ENCODE measurements at regions not wholly inside any gene's neighbourhood (a gene's known extent, or its start where the extent isn't known, plus 50 kb on each side); places are given as distances from the start of the nearest gene placed in this dataset.
"Not testable (repeated sequence)": the region's sequence is repeated elsewhere in the genome, so short reads cannot be mapped to it uniquely, and the experiment has no call there.

- not testable (repeated sequence) for H3K27ac ChIP-seq, H3K4me3 ChIP-seq, H3K4me1 ChIP-seq, H3K9me3 ChIP-seq, H3K27me3 ChIP-seq, H3K36me3 ChIP-seq
- TF ChIP-seq CTCF (IDR thresholded peaks at IDR 0.05) = peak in 3 of 6 experiments; percentile 14 to 43 (median 30)
- peak in 1 of 3 donors; percentile 84 for DNase-seq
Measured at GRCh38 chr17:27197505-27197904, 96.4 kb upstream of the WSB1 start.

GRCh38 chr17:27199948-27200347, 94.0 kb upstream of the WSB1 start:
- no peak overlapping the region for H3K4me3 ChIP-seq

GRCh38 chr17:27200476-27200875, 93.4 kb upstream of the WSB1 start:
- no peaks in the 10 kb centered on the region for H3K9me3 ChIP-seq
- DNase-seq = no peak
- no peaks in the 10 kb centered on the region for H3K27me3 ChIP-seq
- TF ChIP-seq POLR2A (IDR thresholded peaks at IDR 0.05) (no peak), CTCF (IDR thresholded peaks at IDR 0.05) (no peak)
- no peaks in the 10 kb centered on the region for H3K36me3 ChIP-seq
- H3K4me1 ChIP-seq = no peaks in the 10 kb centered on the region
- H3K4me3 ChIP-seq = no peak overlapping the region
- no peak overlapping the region for H3K27ac ChIP-seq

More at GRCh38 chr17:27199948-27200347, 94.0 kb upstream of the WSB1 start:
- Histone ChIP-seq H3K4me1 (no peaks in the 10 kb centered on the region), H3K27me3 (no peaks in the 10 kb centered on the region), H3K27ac (no peak overlapping the region), H3K9me3 (no peaks in the 10 kb centered on the region), H3K36me3 (no peaks in the 10 kb centered on the region)
- TF ChIP-seq POLR2A (IDR thresholded peaks at IDR 0.05) (no peak), CTCF (IDR thresholded peaks at IDR 0.05) (no peak)
- no peak for DNase-seq

GRCh38 chr17:27203241-27203640, 90.7 kb upstream of the WSB1 start:
- Histone ChIP-seq H3K4me3 (no peak overlapping the region), H3K27me3 (no peaks in the 10 kb centered on the region), H3K27ac (no peak overlapping the region), H3K4me1 (no peaks in the 10 kb centered on the region), H3K36me3 (no peaks in the 10 kb centered on the region), H3K9me3 (no peaks in the 10 kb centered on the region)
- TF ChIP-seq POLR2A (IDR thresholded peaks at IDR 0.05) = no peak
- TF ChIP-seq CTCF (IDR thresholded peaks at IDR 0.05) = no peak
- no peak for DNase-seq

- H3K4me1 ChIP-seq = no peaks in the 10 kb centered on the region
- TF ChIP-seq POLR2A (IDR thresholded peaks at IDR 0.05) (no peak), CTCF (IDR thresholded peaks at IDR 0.05) (peak in 2 of 6 experiments; percentile 20 to 25)
- H3K9me3 ChIP-seq = no peaks in the 10 kb centered on the region
- peak in 1 of 3 donors; percentile 52 for DNase-seq
- peak overlapping the region in 2 of 4 donors; percentile 61 to 66 for H3K27ac ChIP-seq
- no peaks in the 10 kb centered on the region for H3K27me3 ChIP-seq
- H3K36me3 ChIP-seq = no peaks in the 10 kb centered on the region
- no peak overlapping the region for H3K4me3 ChIP-seq
Measured at GRCh38 chr17:27206447-27206846, 87.5 kb upstream of the WSB1 start.

- Histone ChIP-seq H3K4me3 (no peak overlapping the region), H3K27me3 (no peaks in the 10 kb centered on the region), H3K9me3 (no peaks in the 10 kb centered on the region), H3K36me3 (no peaks in the 10 kb centered on the region), H3K27ac (peak overlapping the region in 3 of 4 donors; percentile 3 to 66 (median 61)), H3K4me1 (no peaks in the 10 kb centered on the region)
- no peak for DNase-seq
- TF ChIP-seq POLR2A (IDR thresholded peaks at IDR 0.05) (no peak), CTCF (IDR thresholded peaks at IDR 0.05) (no peak)
Measured at GRCh38 chr17:27207073-27207513, 86.8 kb upstream of the WSB1 start.

- H3K4me1 ChIP-seq, H3K9me3 ChIP-seq, H3K36me3 ChIP-seq, DNase-seq, H3K4me3 ChIP-seq, H3K27ac ChIP-seq, H3K27me3 ChIP-seq: not testable (repeated sequence)
Measured at GRCh38 chr17:27208370-27208769, 85.5 kb upstream of the WSB1 start.

Measured in Peyer's patch (tissue), 4 donors.